T47D (cell line): ENCODE measurements at regions not wholly inside any gene's neighbourhood (a gene's known extent, or its start where the extent isn't known, plus 50 kb on each side); places are given as distances from the start of the nearest gene placed in this dataset.

Experiments
- DNase-seq, 2 experiments: peaks; one replicate each; pipeline versions ENCODE4 v3.0.0 to v3.0.0-alpha.2; 2011 to 2012; ENCODE audit warnings: low read depth in 1 of 2, low spot score in 1 of 2
- JUND ChIP-seq: IDR thresholded peaks from 2 replicates; pipeline ENCODE4 v1.6.1; 2012; ENCODE audit warnings: low read depth
- in situ Hi-C: cut with HindIII; loops from 2 replicates; pipeline ENCODE4 v1.10.0; 2016; ENCODE audit warnings: low sequenced_read_pairs, low pct_unique_long_range_greater_than_20kb

DNA sequence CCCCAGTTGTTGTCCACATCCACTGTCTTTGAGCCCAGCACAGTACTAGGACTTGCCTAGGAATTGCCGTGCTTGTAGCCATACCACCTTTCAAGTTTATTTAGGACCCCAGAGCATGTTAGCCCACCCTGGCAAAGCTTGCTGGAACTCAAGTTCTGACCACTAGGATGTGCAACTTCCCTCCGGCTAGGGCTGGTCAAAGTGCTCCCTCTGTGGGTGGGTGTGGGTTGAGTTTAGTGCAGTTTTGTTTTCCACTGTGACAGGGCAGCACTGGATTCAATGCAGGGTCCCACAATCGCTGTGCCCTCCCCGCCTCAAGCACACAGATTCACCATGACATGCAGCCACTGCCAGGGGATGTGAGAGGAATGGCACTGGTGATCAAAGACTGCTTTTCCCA, 96.0 kb downstream of the RASGEF1B start:
- no peak for DNase-seq
- in situ Hi-C loops, result no loop called here
- no peak for TF ChIP-seq JUND

DNA sequence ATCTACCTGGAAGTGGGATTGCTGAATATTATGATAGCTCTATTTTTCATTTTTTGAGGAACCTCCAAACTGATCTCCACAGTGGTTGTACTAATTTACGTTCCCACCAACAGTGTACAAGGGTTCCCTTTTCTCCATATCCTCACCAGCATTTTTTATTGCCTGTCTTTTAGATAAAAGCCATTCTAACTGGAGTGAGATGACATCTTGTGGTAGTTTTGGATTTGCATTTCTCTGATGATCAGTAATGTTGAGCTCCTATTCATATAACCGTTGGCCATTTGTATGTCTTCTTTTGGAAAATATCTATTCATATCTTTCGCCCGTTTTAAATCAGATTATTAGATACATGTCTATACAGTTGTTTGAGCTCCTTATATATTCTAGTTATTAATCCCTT, 101.8 kb downstream of the RASGEF1B start:
- in situ Hi-C loops, result no loop called here
- TF ChIP-seq JUND, result no peak
- DNase-seq, result no peak

DNA sequence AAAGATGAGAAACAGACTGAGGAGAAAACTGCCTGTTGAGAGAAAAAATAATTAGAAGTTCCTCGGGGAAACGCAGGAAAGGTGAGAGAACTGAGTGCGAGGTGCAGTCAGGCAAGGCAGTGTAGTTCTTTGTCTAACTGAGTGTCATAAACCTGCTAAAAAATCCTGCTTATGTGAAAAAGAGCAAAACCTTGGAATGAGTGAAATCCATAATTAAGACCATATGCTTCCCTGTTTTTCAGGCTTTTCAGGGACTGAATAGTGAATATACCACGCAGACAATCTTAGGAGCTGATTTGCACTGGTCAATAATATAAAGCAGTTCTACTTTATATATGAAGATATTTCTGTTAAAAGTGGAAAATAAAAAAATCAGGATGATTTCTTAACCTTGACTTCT, 104.9 kb downstream of the RASGEF1B start:
- no peak for TF ChIP-seq JUND
- DNase-seq, result no peak
- in situ Hi-C loops, result no loop called here

DNA sequence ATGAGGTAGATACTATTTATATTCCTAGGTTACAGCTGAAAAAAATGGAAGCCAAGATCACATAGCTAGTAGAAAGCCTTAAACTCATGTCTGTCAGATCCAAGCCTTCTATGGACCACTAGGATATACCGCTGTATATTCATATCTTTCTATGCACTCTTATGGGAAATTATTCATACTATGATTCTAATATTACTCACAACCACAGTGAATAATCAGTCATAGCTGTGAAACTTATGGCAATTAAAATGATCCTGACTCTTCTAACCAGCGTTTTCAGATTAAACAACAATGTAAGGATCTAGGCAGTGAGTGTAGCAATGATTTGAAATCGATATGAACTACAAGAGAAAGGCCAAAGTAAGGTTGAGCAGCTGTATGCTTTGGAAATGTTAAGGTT, 111.0 kb downstream of the RASGEF1B start:
- in situ Hi-C loops, result no loop called here
- TF ChIP-seq JUND, result no peak
- DNase-seq, result no peak

DNA sequence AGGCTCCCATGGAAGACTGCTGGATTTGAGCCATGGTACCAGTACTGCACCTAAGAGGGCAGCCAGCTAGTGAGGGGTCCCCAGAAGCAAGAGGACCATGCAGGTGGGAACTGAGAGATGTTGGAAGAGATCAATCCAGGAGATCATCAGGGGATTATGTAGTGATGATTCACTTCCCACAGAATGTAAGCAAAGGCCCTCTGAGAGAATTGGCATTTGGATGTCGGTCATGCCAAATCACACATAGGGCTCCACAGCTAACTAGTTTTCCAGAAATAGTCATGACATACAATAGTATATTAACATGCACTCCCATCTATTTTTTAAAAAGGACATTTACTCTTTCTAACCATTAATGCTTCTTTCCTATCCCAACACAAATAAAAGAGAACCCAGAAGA, 112.5 kb downstream of the RASGEF1B start:
- in situ Hi-C loops, result no loop called here
- no peak for DNase-seq

DNA sequence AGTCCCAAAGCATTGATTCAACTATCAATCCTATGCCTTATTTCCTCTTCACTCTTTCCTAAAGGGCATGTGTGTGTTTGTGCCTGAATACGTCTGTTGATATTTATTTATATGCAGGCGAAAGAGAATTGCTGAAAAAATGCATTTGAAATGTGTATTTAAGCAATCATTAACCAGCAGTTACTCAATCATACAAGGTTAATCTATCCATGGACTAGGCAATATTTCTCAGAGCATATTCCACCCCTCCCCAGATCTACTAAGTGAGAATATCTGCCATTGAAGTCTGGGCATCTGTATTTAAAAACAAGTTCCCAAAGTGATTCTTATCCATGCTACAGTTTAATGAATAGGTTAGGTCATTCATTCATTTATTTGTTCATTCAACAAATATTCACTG, 113.6 kb downstream of the RASGEF1B start:
- in situ Hi-C loops, result no loop called here
- no peak for TF ChIP-seq JUND
- DNase-seq, result no peak

More for the DNA sequence above, 112.5 kb downstream of the RASGEF1B start:
- no peak for TF ChIP-seq JUND

DNA sequence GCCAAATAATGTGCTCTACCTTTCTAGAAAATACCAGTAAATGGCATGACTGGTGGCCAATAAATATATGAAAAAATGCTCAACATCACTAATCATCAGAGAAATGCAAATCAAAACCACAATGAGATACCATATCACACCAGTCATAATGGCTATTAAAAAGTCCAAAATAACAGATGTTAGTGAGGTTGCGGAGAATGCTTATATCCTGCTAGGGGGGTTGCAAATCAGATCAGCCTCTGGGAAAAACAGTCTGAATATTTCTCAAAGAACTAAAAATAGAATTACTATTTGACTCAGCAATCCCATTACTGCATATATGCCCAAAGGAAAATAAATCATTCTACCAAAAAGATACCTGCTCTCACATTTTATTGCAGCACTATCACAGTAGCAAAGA, 115.1 kb downstream of the RASGEF1B start:
- no peak for DNase-seq
- no peak for TF ChIP-seq JUND
- in situ Hi-C loops, result no loop called here

DNA sequence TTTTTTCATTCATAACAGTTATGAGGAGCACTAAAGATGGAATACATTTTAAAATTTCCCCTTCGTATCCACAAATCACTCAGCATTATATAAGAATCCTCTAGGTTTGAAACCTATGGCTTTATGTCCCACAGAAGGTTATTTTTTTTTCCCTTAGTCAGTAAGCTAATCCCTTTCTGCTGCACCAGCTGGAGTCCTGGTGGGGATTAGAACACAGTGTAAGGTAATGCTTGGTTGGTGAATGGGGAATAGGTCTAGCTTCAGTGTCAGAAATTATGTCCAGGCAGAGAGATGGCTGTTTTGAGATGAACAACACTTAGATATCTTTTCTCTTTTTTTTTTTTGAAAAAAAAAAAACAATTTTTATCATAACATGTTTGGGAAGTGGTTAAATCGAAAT, 116.6 kb downstream of the RASGEF1B start:
- in situ Hi-C loops, result no loop called here
- no peak for DNase-seq
- TF ChIP-seq JUND, result no peak

DNA sequence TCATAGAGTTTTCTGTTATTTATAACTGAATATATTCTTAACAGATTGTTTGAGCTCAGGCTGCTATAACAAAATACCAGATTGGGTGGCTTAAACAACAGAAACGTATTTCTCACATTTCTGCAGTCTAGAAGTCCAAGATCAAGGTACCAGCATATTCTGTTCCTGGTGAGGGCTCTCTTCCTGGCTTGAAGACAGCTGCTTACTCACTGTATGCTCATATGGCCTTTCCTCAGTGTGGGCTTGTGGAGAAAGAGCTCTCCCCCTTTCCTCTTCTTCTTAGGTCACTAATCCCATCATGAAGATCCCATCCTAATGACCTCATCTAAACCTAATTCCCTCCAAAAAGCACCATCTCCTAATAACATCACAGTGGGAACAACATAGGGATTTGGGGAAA, 117.8 kb downstream of the RASGEF1B start:
- no peak for DNase-seq
- in situ Hi-C loops, result no loop called here
- TF ChIP-seq JUND, result no peak

DNA sequence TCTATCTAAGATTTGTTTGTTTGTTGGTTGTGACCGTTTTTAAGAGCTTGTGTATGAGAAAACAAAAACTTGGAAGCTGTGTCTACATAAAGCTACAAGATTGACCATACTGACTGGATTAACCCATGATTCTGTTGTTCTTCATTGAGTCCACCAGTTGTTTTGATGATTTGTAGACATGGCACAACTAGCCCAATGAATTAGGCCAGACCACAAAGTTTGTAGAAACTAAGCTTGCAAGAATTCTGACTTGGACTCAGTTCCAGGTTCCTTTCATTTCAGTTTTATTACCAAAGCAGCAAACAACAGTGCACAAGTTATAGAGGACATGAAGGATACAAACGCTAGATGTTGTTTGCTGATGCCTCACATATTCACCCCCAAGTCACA, 119.3 kb downstream of the RASGEF1B start:
- no peak for TF ChIP-seq JUND
- no peak for DNase-seq
- in situ Hi-C loops, result no loop called here

DNA sequence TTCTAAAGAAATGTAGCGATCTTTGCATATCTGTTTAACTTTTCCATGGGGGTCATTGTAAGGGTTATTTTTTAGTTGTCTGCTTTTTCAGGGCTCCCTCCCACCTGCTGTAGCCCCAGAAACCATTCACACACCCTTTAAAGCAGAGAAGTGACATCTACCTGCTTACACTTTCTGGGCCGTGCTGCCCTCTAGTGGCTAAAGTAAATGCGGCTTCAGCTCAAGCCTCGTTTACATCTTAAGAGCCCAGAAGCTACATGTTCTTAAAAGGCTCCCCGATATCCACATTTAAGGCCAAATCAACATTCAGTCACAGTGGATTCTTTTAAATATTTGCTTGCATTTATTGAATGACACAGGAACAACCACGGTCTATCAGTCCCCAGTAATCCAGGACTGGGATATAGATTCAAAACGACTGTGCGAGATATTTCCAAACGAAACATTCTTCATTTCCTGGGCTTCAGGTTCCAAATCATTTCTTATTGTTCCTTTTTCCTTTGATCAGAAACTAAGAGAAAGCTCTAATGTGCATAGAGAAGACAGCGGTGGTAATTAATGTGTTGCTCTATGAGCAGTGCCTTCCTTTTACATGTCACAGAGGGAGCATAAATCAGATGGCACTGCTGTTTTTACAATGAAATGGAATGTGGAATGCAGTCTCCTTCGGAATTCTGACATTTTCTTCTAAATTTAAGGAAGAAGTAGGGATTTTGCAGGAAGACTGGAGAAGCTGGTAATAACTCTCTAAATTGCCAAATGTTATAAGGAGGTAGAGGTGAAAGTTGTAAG, 119.9 kb downstream of the RASGEF1B start:
- TF ChIP-seq JUND, result no peak
- DNase-seq, result peak; percentile 4 to 75
- in situ Hi-C loops, result no loop called here

DNA sequence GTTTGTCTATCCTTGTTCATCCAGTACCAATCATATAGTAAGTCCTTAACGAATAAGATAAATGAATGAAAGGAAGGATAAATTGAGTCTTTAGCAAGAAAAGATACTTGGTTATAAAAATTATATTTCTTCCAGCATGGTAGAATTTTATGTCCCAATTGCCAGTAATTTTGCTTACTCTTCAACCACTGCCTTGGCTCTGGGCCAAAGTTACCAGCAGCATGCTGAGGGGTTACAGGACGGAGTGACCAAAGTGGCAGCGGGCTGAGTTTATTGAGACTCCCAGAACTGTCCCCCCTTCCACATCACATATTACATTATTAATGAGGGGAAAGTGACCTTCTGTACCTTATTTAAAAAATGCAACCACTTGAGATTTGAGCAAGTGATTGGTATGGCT, 121.7 kb downstream of the RASGEF1B start:
- no peak for DNase-seq
- in situ Hi-C loops, result no loop called here

DNA sequence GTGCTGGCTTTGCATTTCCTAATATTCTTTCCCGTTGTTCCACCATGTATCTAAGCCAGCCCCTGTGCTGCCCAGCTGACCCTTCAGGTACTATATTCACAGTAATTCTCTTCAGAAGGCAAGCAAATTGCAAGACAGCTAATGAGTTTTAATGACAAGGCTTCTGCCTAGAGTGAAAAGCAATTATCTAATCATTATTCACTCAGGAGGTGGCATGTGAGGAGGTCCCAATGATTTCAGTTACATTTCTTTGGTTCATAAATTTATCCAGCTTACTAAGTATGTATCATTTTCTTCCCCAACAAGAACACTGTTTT, 123.0 kb downstream of the RASGEF1B start:
- in situ Hi-C loops, result no loop called here
- DNase-seq, result no peak
- TF ChIP-seq JUND, result no peak

More for the DNA sequence above, 121.7 kb downstream of the RASGEF1B start:
- no peak for TF ChIP-seq JUND
